NOMO-1 treated with DMSO at 0.1 percent for 48 hours (cell line): ENCODE measurements at regions not wholly inside any gene's neighbourhood (a gene's known extent, or its start where the extent isn't known, plus 50 kb on each side); places are given as distances from the start of the nearest gene placed in this dataset.

Experiments used
- DNase-seq: peaks from one replicate; lab custom pipeline; 2025; ENCODE audit not compliant: unreplicated experiment; lab: John Stamatoyannopoulos, UW

DNA sequence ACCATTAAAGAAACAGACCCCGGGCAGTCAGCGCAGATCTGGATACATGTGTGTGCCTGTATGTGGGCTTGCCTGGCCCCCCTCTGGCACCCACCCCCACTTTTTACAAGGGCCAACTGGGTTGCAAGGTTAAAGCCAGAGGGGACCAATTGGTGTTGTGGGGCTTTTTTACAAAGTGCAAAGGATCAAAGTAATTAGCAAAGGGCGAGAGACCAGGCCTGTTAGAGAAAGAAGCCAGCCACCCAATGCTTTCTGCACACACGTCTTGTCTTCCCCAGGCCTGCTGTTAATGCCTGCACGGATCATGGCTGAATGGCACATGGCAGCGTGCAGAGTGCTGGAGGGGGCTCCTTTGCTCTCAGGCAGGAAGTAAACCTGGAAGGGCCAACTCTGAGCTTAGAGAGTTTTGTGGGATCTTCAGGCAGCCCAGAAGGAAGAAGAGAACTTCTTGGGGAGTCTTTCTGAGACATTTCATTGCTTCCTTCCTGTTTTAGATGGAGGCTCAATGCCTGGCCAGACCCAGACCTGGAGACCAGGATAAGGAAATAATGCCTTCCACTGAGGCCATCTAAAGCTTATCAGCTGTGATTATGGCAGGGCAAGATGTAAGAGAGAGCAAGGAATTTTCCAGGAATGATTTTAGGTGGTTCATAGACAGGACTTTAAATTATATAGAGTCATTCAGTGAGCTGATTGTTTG, 523.4 kb upstream of the TBX3 start:
- no peak for DNase-seq

DNA sequence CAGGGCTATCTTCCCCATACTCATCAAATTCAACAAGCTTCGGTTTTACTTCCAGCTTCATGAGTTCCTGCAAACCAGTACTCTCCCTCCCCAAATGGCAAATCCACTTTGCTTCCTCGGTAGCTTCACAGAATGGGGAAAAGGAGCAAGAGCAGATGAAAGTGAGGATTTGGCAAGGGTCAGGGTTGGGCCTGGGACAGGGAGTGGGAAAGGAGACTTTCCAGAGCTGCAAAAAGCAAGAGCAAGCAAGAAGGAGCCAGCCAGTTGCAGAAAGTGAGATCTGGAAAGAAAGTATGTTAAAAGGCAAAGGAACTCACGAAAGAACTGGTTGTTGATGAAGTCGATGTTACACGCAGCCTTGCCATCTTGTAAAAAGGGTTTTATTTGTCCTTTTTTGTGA, 522.8 kb upstream of the TBX3 start:
- DNase-seq, result no peak

DNA sequence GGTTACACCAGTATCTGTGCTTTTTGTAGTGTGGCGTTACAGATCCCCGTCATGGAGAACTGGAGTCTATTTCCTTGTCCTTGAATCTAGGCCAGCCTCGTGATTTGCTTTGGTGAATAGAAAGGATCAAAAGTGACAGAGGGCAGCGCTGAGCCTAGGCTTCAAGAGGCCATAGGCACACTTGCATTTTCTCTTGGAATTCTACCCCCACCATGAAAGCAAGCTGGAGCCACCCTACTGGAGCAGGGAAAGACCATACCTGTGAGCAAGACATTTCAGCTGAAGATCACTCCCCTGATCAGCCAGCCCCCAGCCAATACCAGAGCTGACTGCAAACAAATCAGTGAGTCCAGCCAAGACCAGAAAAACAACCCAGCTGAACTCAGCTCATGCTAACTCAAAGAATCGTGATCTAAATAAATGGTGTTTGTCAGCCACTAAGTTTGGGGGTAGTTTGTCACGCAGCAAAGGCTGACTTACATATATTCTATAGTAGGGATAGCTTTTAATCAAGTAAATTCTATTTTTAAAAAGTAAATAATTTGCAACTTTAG, 521.9 kb upstream of the TBX3 start:
- no peak for DNase-seq

DNA sequence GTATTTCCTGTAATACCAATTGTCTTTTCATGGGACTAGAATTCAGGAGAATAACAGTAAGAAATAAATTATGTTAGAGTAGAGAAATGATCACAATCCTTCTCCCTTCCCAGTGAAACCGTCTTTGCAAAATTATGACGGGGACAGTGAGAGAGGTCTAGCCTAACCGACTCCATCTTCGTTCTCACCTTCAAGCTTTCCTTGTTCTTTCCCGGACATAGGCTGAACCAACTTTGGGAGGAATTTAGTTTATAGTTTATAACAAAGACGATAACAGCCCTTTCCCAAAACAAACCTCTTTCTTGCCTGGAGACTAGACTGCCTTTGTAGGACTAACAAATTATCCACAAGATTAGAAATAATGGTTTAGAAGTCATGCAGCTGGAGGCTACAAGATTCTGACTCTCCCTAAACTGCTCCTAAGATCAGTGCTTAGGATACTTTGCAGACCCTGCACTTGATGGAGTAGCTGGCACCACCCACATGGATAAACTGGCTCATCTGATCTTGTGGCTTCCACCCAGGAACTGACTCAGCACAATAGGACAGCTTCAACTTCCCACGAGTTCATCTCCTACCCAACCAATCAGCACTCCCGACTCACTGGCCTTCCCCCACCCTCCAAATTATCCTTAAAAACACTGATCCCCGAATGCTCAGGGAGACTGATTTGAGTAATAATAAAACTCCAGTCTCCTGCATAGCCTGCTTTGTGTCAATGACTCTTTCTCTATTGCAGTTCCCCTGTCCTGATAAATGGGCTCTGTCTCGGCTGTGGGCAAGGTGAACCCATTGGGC, 521.2 kb upstream of the TBX3 start:
- no peak for DNase-seq

DNA sequence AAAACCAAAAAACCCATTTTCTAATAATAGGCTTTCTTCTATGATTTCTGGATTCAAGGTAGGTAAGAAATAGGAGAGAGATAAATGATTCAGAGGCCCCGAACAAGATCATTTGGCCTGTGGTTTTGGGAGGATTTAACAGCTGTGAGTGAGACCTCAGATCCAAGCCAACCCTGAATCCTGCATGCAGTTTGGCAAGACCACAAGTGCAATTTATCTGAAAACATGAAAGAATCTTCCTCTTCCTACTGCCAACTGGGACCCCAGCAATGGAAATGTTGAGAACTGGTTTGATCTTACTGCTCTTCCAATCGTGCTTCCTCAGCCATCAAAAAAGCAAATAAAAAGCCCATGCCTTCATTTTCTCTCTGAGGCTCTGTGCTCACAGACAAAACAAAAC, 519.7 kb upstream of the TBX3 start:
- no peak for DNase-seq

DNA sequence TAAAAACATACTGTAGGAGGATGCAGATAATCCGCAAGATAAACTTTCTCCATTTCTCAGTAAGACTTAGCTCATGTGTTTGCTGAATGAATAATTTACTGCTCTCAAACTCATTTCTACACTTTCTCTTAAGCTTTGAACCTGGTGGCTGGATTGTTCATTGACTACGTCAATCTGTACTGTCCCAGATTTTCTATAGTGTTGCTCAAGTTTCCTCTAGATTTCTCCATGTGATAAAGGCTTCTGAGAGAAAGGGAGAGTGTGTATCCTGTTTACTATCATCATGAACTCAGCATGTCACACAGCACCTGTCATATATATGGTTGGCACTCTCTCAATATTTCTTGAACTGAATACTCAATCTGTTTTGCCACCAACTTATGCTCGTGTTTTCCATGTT, 518.0 kb upstream of the TBX3 start:
- no peak for DNase-seq

DNA sequence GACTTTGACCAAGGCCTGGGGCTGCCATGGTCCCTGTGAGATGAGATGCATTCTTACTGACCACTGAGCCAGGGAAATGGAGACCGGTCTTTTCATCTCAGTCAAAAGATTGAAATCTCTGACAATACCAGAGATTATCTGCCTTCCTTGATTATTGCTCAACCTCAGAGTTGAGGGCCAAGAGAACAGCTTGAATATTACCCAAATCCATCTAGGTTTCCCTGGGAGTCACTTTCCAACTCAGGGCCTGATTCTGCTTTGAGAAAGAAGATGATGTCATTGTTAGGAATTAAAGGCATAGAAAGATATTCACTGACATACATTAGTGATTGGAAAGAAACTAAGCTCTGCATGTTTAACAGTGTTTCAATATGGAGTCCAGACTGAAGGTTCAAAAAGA, 515.9 kb upstream of the TBX3 start:
- no peak for DNase-seq

DNA sequence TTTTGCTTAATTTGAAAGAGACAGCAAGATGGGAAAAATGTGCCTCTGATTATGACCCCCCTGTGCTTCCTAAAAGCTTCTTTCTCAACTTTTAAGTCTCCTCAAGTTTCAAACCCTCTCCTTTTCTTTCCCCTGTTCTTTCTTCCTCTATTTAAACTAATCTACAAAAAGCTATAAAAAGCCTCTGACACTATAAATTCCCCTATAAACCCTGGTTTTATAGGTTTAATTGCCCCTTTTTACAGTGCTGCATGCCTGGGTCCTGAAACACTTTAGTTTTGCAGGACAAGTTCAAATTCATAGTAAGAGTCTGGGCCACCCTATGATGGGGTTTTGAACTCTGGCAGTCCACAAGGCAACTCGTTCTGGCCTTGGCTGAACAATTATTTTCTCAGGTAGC, 510.9 kb upstream of the TBX3 start:
- no peak for DNase-seq

DNA sequence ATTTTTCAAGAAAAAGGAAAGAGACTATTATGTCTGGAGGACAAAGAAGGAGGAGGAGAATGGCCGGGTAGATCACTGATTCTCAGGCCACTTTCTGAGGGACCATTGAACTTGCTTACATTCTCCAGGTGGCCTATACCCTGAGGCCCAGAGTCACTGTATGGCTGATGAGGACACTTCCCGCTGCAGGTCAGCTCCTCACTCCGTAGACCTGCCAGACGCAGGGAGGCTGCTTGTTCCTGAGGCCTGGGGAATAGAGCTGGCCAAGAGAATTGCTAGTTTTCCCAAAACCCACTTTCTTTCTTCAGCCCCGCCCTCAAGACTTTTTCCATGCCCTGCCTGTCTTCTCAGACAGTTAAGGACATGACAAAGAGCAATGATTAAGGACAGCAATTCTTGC, 510.5 kb upstream of the TBX3 start:
- DNase-seq, result no peak

DNA sequence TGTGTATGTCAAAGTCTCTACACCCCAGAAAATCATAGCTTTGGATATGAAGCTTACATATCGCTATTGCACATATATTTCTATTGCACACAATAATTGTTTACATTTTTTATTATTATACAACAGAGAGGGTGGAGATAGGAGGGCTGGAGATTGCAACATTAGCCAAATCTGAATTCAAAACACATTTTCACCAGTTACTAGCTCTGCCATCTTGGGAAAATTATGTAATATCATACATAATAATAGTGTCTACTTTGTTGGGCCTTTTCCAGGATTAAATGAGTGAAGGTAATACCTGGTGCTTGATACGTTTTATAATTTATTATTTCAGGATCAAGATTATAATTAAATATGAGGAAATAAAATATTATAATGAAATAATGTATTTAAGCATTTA, 507.4 kb upstream of the TBX3 start:
- no peak for DNase-seq

DNA sequence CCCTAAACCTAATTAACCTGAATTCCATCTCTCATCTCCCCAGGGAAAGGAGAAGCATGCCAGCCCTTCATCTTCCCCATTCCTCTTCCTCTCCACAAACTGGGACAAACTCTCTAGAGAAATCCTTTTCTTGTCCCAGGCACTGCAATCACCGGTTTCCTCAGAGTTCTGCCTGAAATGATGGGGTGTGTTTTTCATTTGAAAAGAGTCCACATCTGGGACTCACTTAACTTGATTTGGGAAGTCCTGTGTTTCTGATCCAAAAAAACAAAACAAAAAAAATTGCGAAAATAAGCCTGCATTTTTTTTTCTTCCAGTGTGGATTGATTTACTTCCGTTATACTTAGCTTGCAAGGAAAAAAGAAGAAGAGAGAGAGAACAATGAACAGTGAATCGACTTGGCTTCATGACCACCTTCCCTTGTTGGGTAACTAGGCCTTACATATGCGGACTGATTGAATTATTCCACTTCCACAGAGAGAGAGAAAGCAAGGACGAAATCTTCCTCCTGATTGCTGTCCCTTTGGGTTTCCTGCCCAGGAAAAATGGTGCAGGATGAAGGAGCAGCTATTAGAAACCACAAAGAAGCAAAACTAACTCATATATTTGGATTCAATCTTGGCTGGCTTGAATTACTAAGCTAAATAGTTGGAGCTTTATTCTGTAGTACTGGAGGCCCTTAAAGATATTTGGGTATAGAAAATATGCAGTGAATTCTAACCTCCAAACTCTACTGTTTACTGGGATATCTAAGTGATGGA, 506.2 kb upstream of the TBX3 start:
- DNase-seq, result no peak

DNA sequence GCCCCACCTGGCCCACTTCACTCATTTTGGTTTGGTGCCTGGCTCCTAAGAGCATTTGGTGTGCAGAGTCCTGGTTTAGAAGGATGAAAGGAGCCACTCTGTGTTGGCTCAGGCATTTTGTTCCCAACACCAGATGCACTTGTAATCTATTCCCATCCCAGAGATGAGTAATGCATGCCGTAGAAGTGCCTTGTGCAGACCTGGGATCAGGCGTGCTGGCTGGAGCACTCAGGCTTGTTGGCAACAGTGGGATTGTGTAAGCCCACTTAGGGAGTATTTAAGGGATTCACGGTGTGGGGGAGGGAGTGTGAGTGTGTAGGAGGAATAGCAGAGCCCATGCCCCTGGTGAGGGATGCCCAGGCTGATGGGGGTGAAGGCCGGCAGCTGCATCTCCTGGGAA, 501.5 kb upstream of the TBX3 start:
- no peak for DNase-seq

DNA sequence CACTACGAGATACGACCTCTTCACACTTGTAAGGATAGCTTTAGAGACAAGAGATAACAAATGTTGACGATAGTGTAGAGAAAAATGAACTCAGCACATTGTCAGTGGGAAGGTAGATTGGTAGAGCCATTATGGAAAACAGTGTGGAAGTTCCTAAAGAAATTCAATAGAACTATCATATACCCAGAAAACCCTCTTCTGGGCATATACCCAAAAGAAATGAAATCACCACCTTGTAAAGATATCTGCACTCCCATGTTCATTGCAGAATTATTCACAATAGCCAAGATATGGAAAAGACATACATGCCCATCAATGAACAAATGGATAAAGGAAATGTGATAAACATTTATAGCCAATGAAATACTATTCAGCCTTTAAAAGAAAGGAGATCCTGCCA, 499.8 kb upstream of the TBX3 start:
- DNase-seq, result no peak

DNA sequence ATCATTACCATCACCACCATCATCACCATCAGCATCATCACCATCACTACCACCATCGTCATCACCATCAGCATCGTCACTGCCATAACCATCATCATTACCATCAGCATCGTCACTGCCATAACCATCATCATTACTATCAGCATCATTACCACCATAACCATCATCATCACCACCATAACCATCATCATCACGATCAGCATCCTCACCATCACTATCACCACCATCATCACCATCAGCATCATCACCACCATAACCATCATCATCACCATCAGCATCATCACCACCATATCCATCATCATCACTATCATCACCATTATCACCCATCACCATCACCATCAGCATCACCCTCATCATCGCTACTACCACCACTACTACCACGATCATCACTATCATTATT, 493.9 kb upstream of the TBX3 start:
- DNase-seq, result no peak

DNA sequence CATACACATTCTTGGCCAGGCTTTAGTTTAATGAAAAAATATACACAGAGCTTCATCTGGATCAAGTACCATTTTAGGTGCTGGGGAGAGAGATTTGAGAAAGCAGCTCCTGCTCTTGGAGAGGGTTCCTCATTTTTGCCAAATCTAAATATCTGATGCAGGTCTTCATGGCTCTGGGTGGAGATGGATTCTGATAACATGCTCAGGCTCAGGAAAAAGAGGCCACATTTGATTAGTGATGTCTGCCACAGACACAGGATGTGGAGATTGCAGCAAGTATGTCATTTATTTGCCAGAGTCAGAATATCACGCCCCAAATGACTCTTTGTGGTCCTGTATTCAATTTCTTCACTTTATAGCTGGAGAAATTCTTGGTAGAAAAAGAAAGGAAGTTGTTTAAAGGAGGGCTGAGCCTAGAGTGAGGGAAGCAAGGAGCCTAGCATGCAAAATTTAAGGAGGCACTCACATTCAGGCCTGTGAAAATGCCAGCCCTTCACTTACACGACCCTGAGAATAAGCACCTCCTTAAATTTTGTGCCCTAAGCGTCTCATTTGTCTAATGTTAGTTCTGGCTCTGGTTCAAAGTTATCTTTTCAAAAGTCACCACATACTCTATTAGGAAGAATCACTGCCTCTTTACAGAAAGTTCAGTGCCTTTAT, 492.9 kb upstream of the TBX3 start:
- no peak for DNase-seq

DNA sequence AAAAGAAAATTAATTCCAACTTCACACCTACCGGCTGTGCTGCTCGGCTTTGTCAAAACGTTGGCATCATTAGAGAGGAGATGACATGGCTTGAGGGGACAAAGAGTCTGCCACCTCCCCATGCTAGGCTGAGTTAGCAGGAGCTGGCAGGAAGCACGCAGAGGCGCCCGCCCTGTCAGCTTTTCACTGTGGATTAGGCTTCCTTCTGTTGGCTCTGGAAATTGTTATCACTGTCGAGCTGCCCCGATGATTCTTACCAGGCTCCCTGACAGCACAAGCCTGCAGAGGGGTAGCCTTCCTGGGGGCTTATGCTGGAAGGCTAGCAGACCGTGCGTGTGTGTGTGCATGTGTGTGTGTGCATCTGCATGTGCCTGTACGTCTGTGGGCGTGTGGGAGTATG, 490.9 kb upstream of the TBX3 start:
- no peak for DNase-seq

DNA sequence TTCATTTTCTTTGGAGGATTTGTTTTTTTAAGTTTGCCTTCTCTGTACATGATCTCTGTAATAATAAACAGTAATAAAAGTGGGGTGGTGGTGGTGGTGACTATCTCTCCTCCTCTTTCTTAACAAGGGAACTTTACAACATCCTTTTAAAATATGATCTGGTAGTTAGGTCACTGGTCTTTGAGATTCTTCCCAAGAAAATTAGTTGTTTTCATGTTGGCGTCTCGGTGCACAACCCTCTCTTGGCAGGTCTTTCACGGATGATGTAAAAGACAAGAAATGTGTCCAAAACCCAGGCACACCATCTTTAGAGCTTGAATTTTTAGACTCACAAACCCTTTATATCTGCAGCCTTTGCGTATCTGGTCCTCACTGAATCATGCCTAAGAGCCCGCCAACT, 488.5 kb upstream of the TBX3 start:
- no peak for DNase-seq

DNA sequence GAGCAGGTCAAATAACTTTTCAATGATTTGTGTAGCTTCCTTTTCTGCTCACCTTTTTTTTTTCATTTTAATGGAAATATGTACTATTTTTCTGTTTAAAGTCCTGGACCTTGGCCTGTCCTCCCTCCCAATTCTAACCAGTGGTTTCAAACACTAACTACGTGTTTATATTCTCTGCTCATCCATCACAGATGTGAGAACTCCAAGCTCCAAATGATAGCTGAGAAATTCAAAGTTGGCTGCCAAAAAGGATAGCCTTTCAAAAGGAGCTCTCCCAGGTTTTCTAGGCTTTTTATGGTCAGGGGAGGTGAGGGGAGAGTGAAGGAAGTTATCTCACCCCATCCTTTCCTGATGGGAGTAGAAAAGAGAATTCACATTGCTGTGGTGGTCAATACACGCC, 486.0 kb upstream of the TBX3 start:
- no peak for DNase-seq

DNA sequence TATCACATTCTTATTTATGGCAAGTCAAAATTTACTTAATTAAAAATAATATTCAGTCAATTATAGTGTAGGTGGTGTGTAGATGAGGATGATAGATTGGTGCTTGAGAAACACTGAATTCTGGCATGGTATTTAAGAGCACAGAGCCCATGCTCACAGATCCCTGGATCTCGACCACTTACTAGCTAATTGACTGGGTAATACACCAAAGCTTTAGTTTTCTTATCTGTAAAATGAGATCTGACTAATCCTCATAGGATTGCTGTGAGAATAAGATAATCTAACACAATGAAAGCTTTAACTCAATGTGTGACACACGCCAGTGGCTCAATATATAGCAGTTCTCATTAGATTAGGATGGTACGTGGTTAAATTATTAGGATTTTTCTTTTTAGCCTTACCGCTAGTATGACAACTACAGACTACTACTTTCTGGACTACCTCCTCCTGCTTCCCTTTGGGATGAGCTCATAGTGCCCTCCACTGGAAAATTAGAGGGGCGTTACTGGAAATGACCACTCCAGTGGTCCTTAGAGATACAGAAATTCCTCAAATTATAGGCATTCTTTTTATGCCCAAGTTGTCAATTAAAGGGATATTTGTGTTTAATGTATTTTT, 482.8 kb upstream of the TBX3 start:
- DNase-seq, result no peak

DNA sequence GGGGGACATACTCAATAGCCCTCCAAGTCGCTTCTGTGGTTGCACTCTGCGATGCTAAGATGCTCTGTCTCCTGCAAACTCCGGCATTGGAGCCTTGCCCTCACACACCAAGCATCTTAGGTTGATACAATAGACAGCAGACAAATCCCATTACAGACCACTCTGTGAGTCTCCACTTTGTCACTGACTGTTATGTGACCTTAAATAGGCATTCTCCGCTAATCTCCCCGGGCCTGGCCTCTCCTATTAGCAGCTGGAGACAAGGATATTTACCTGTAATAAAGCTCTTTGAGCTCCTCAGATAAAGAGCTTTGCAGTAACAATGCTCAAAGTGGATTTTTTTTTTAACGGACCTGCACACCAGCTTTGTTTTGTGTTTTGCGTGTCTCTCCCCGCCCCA, 479.7 kb upstream of the TBX3 start:
- no peak for DNase-seq
